Muscle of back (tissue), 3 donors: ENCODE measurements at regions not wholly inside any gene's neighbourhood (a gene's known extent, or its start where the extent isn't known, plus 50 kb on each side); places are given as distances from the start of the nearest gene placed in this dataset.
"Not testable (repeated sequence)": the region's sequence is repeated elsewhere in the genome, so short reads cannot be mapped to it uniquely, and the experiment has no call there.

Experiments used
- DNase-seq, 3 donors: peaks; one replicate each; pipeline versions ENCODE4 v3.0.0 to v3.0.0-alpha.2; 2013

GRCh38 chrX:1852082-1852481 is 237.2 kb downstream of the ASMT start:
- DNase-seq, result no peak

GRCh38 chrX:1853447-1853846 is 238.6 kb downstream of the ASMT start:
- DNase-seq, result no peak

GRCh38 chrX:1853916-1854315 is 239.1 kb downstream of the ASMT start:
- no peak for DNase-seq

- DNase-seq, result not testable (repeated sequence)
These were observed 240.0 kb downstream of the ASMT start for GRCh38 chrX:1854861-1855260.

- not testable (repeated sequence) for DNase-seq
These were observed 244.4 kb downstream of the ASMT start for GRCh38 chrX:1859266-1859665.

- peak in 1 of 3 donors; percentile 44 for DNase-seq
These were observed 246.2 kb downstream of the ASMT start for GRCh38 chrX:1860936-1861594.

GRCh38 chrX:1863995-1864394 is 249.1 kb downstream of the ASMT start:
- not testable (repeated sequence) for DNase-seq

- no peak for DNase-seq
These were observed 255.6 kb downstream of the ASMT start for GRCh38 chrX:1870421-1870820.

GRCh38 chrX:1871887-1872286 is 257.0 kb downstream of the ASMT start:
- no peak for DNase-seq

GRCh38 chrX:1873671-1874070 is 258.8 kb downstream of the ASMT start:
- DNase-seq, result no peak

- DNase-seq, result no peak
These were observed 259.6 kb downstream of the ASMT start for GRCh38 chrX:1874416-1874815.

- DNase-seq, result no peak
These were observed 260.0 kb downstream of the ASMT start for GRCh38 chrX:1874899-1875298.

GRCh38 chrX:1876041-1876440 is 261.2 kb downstream of the ASMT start:
- DNase-seq, result no peak

GRCh38 chrX:1877780-1878179 is 262.9 kb downstream of the ASMT start:
- no peak for DNase-seq

GRCh38 chrX:1880884-1881817 is 266.3 kb downstream of the ASMT start:
- not testable (repeated sequence) for DNase-seq

- no peak for DNase-seq
These were observed 268.9 kb downstream of the ASMT start for GRCh38 chrX:1883772-1884171.

GRCh38 chrX:1884446-1884845 is 269.6 kb downstream of the ASMT start:
- no peak for DNase-seq

- DNase-seq, result no peak
These were observed 270.3 kb downstream of the ASMT start for GRCh38 chrX:1885116-1885515.

- DNase-seq, result not testable (repeated sequence)
These were observed 273.4 kb downstream of the ASMT start for GRCh38 chrX:1888305-1888704.

GRCh38 chrX:1894026-1894294 is 279.1 kb downstream of the ASMT start:
- no peak for DNase-seq

GRCh38 chrX:1894740-1895139 is 279.9 kb downstream of the ASMT start:
- DNase-seq, result peak in 1 of 3 donors; percentile 26

- DNase-seq, result no peak
These were observed 280.7 kb downstream of the ASMT start for GRCh38 chrX:1895583-1895982.

- no peak for DNase-seq
These were observed 285.0 kb downstream of the ASMT start for GRCh38 chrX:1899841-1900240.

- no peak for DNase-seq
These were observed 288.0 kb downstream of the ASMT start for GRCh38 chrX:1902901-1903235.
